Activated effector memory CD4-positive, alpha-beta T cell treated with Interleukin-2 at 50 U/mL for 16 hours (primary cell): ENCODE measurements at regions not wholly inside any gene's neighbourhood (a gene's known extent, or its start where the extent isn't known, plus 50 kb on each side); places are given as distances from the start of the nearest gene placed in this dataset.
"Not testable (repeated sequence)": the region's sequence is repeated elsewhere in the genome, so short reads cannot be mapped to it uniquely, and the experiment has no call there.

Source experiments
- DNase-seq: peaks from one replicate; pipeline ENCODE4 v3.0.0-alpha.2; 2020

DNA sequence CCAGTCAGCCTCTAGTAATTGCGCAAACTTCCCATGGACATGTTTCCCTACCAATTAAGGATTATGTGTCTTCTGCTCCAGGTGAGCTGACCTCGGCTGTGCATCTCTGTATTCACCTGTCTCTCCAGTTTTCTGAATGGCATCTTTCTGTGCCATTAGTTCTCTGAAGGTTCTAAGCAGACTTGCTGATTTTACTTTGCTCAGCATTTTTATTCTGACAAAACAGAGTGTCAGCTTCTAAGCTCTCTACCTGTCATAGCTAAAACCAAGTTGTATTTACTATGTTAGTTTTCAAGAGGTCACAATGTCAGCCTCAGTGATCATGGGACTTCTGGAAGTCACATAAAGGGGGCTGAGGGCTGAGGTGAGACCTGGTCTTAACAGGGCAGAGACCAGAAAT, 116.0 kb upstream of the HSFY2 start:
- DNase-seq, result no peak

DNA sequence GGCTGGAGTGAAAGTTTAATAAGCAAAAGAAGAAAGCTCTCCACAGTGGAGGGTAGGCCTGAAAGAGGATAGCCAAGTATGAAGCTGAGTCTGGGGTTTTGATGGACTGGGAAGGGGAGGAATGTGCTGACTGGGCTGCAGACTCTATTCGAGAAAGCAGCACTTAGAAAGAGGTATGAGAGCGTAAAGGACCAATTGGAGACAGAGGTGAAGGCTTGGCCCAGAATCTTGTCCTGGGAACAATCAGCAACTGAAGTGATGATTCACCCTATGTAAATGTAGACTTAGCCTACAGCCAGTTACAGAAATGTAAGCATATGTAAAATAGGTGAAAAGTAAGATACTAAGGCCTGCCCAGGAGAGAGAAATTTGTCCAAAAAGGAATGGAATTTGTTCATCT, 111.2 kb upstream of the HSFY2 start:
- no peak for DNase-seq

DNA sequence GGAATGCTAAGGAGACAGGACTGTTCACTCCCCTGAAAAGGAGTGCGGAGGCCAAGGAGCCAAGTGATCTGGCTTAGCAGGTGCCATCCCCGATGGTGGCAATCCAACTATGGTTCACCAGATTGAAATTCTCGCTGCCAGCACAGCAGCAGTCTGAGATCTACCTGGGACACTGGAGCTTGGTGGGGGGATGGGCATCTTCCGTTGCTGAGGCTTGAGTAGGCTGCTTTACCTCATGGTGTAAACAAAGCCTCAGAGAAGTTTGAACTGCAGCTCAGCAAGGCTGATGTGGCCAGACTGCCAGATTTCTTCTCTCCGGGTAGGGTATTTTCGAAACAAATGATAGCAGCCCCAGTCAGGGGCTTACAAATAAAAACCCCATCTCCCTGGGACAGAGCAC, 95.6 kb upstream of the HSFY2 start:
- not testable (repeated sequence) for DNase-seq

DNA sequence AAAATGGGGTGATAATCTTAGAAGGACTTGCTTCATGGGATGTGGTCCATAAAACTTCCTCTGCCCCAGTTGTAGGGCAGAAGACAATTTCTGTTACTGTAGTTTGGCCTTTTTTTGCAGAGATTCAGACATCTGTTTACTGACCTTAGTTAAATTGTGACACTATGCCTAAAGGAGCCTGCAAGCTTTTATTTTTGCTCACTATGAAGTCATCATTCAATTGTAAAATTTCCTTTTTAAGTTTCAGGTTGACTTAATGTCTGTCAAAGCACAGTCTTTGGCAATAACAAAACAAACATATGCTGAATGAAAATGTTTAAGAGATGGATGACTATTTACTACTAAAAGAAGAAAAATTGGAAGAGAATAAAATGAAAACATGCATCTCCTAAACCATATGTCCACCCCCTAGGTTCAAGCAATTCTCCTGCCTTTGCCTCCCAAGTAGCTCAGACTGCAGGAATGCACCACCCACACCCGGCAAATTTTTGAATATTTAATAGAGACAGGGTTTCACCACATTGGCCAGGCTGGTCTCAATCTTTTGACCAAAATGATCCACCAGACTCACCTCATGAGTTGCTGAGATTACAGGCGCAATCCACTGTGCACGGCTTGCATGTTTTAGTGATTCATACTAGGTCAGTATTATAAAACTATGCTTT, 93.5 kb upstream of the HSFY2 start:
- not testable (repeated sequence) for DNase-seq

DNA sequence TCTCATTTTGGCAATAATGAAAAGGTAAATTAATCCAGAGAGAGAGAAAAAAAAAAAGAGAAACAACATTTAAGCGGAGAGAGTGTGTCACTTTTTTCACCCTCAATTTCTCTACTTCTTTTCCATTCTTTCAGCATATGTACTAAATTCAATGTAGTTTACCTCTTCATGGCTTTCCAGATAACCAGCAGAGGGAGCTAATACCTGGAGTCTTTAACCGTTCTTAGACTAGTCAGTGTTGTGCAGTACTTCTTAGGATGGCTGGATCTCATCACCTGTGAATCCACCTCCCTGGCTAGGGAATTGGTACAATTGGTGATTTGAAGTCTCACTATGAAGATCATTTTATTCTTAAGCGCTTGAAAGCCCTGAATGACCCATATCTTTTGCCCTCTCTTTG, 87.3 kb upstream of the HSFY2 start:
- DNase-seq, result not testable (repeated sequence)

DNA sequence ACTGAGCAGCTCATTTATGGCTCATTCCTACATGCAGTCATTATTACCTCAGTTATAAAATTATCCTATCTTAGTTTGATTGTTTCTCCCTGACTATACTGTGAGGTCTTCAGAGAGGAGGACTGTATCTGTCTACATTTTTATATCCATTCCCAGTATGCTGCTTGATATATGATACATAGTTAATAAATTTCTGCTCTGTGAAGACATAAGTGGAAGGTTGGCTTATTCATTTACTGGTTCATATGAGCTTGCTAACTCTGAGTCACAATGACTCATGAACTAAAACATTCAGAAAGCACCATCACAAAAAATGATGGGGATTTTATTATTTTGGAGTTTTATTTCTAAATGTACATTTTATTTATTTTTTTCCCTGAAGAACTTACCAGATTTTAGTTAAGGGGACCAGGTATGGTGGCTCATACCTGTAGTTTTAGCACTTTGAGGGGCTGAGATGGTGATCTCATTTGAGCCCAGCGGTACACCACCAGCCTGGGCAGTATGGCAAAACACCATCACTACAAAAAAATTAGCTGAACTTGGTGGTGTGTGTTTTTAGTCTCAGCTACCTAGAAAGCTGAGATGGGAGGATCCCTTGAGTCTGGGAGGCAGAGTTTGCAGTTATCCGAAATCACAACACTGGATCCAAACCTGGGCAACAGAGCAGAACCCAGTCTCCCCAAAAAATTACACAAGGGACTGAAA, 85.1 kb upstream of the HSFY2 start:
- DNase-seq, result not testable (repeated sequence)

DNA sequence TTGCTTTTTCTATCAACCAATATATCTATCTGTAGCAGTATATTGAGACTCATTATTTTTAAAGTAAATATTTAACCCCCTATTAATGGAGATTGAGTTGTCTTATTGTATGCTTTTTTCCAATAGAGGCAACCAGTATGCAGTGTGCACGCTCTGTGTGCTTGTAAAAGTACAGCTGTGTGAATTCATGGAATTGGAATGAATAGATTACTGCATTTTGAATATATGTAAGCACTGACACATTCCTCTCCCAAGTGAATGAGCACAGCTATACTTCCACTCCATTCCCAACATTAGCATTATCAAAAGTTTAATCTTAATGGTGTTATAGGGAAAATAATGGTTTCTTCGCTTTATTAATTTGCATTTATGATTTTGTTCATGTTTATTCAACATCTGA, 81.6 kb upstream of the HSFY2 start:
- not testable (repeated sequence) for DNase-seq

DNA sequence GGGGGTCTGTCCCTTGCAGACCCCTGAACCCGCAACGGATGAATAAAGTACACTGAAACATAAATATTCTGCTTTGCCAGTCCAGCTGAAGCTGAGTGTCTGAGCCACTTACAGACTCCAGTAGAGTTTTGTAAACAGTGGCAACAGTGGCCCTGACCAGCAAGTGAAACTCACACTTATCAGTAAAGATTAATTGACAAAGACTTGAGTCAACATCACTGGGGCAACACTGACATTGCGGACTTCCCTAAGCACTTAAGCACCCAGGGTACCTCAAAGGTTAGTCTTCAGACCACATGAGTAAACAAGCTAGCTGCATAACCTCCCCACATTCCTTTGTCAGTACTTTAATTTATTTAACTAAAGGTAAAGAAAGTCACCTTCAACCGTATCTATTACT, 79.8 kb upstream of the HSFY2 start:
- DNase-seq, result not testable (repeated sequence)

DNA sequence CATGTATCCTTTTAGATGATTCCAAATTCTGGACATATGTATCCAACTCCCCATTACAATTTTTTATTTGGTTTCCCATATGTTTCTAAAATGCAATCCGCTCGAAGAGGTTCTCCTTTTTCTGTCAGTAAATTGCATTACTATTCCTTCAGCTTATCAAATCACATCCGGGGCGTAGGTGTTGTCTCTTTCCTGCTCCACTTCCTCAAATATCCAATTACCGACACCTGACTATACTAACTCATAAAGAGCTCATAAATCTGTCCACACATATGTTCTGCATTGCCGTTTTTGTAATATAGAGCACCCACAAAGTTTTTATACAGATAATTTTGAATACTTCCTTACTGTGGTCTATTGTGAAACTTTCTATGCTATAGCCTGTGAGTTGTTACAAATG, 63.1 kb upstream of the HSFY2 start:
- not testable (repeated sequence) for DNase-seq
